ENCODE measurements at regions not wholly inside any gene's neighbourhood (a gene's known extent, or its start where the extent isn't known, plus 50 kb on each side); places are given as distances from the start of the nearest gene placed in this dataset.

- TF ChIP-seq POLR2A (IDR thresholded peaks at IDR 0.05) (no peak), CTCF (IDR thresholded peaks at IDR 0.05) (no peak), POLR2AphosphoS5 (IDR thresholded peaks at IDR 0.05) (no peak)
Observed at GRCh38 chr1:56125316-56125715, 454.0 kb downstream of the PLPP3 start.

Measured in prostate gland (tissue), 2 donors.